Neutrophil (primary cell): ENCODE measurements at regions not wholly inside any gene's neighbourhood (a gene's known extent, or its start where the extent isn't known, plus 50 kb on each side); places are given as distances from the start of the nearest gene placed in this dataset.
"Not testable (repeated sequence)": the region's sequence is repeated elsewhere in the genome, so short reads cannot be mapped to it uniquely, and the experiment has no call there.

Source experiments
- H3K27ac ChIP-seq: fragments of 200-600 bp; sonication (generic); 2 replicates; pipeline ENCODE4 v1.5.1; 2016; ENCODE audit warnings: mild to moderate bottlenecking, moderate library complexity
- H3K27me3 ChIP-seq: fragments of 200-600 bp; sonication (generic); 2 replicates; pipeline ENCODE4 v1.6.0; 2016; ENCODE audit warnings: mild to moderate bottlenecking
- H3K36me3 ChIP-seq: fragments of 200-600 bp; sonication (generic); 2 replicates; pipeline ENCODE4 v1.5.1; 2017
- H3K4me1 ChIP-seq, 2 experiments: fragments of 200-600 bp in 1 of 2; sonication (generic) in 1 of 2; 1 replicate in 1 of 2; 2 replicates in 1 of 2; pipeline versions ENCODE4 v1.5.1 to v1.6.1; 2013 to 2016; ENCODE audit warnings: low read depth in 1 of 2, low read length in 1 of 2, mild to moderate bottlenecking in 1 of 2, moderate library complexity in 1 of 2; ENCODE audit not compliant: control insufficient read depth in 1 of 2, insufficient read depth in 1 of 2
- H3K4me3 ChIP-seq, 2 experiments: fragments of 200-600 bp in 1 of 2; sonication (generic) in 1 of 2; 1 replicate in 1 of 2; 2 replicates in 1 of 2; pipeline ENCODE4 v1.5.1; 2013 to 2016; ENCODE audit warnings: low read depth in 1 of 2, low read length in 1 of 2, mild to moderate bottlenecking in 1 of 2, moderate library complexity in 1 of 2
- H3K9me3 ChIP-seq: fragments of 200-600 bp; sonication (generic); 2 replicates; pipeline ENCODE4 v1.5.1; 2016
- TF ChIP-seq, protein P1 (sequence below): fragments of 200-600 bp; sonication (generic); IDR thresholded peaks from 2 replicates; pipeline ENCODE4 v1.5.1; 2016; ENCODE audit warnings: antibody characterized with exemption

DNA sequence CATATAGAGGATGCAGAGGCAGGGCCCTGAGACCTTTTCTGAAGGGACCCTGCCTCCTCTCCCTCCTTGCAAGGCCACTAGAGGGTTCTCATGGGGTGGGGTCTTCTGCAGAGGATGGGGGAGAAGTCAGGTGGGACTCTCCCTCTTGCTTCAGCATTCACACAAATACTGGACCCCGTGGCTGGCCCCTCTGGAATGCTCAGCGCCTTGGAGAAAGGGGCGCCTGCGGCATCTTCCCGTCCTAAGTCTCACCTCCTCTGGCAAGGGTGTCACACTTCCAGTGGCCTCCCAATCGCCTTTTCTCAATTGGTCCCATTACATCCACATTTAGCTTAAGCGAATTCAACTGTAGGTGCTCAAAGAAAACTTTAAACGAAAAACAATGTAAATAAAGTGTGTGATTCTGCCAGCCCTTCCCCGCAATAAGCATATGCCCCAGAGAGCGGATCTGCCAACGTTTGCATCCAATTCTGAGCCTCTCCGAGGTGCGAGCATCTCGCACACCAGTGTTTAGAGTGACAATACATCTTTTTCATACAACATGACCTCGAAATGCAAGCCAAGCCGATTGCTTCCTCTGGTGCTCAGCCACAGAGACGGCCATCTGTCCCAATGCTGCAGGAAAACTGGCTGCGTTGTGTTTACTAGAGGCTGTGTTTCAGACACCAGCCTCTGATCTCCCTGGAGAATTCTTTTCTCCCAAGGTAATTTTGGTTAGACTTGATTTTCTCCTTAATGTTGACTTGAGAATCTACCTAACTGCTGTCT, 69.1 kb upstream of the WASF3 start:
- H3K4me3 ChIP-seq: no peak overlapping the region
- no peaks in the 10 kb centered on the region for H3K27me3 ChIP-seq
- no peaks in the 10 kb centered on the region for H3K4me1 ChIP-seq
- H3K36me3 ChIP-seq: no peaks in the 10 kb centered on the region
- H3K27ac ChIP-seq: no peak overlapping the region
- H3K9me3 ChIP-seq: no peaks in the 10 kb centered on the region
- TF ChIP-seq, protein P1, sequence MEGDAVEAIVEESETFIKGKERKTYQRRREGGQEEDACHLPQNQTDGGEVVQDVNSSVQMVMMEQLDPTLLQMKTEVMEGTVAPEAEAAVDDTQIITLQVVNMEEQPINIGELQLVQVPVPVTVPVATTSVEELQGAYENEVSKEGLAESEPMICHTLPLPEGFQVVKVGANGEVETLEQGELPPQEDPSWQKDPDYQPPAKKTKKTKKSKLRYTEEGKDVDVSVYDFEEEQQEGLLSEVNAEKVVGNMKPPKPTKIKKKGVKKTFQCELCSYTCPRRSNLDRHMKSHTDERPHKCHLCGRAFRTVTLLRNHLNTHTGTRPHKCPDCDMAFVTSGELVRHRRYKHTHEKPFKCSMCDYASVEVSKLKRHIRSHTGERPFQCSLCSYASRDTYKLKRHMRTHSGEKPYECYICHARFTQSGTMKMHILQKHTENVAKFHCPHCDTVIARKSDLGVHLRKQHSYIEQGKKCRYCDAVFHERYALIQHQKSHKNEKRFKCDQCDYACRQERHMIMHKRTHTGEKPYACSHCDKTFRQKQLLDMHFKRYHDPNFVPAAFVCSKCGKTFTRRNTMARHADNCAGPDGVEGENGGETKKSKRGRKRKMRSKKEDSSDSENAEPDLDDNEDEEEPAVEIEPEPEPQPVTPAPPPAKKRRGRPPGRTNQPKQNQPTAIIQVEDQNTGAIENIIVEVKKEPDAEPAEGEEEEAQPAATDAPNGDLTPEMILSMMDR: no peak

DNA sequence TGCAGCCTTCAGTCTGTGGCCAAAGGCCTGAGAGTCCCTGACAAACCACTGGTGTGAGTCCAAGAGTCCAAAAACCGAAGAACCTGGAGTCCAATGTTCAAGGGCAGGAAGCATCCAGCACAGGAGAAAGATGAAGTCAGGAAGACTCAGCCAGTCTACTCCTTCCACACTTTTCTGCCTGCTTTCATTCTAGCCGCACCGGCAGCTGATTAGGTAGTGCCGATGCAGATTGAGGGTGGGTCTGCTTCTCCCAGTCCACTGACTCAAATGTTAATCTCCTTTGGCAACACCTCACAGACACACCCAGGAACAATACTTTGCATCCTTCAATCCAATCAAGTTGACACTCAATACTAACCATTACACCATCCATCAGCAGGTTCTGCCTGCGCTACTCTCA, 65.2 kb upstream of the WASF3 start:
- H3K27ac ChIP-seq, H3K27me3 ChIP-seq, H3K9me3 ChIP-seq, H3K4me3 ChIP-seq, H3K4me1 ChIP-seq, H3K36me3 ChIP-seq: not testable (repeated sequence)

DNA sequence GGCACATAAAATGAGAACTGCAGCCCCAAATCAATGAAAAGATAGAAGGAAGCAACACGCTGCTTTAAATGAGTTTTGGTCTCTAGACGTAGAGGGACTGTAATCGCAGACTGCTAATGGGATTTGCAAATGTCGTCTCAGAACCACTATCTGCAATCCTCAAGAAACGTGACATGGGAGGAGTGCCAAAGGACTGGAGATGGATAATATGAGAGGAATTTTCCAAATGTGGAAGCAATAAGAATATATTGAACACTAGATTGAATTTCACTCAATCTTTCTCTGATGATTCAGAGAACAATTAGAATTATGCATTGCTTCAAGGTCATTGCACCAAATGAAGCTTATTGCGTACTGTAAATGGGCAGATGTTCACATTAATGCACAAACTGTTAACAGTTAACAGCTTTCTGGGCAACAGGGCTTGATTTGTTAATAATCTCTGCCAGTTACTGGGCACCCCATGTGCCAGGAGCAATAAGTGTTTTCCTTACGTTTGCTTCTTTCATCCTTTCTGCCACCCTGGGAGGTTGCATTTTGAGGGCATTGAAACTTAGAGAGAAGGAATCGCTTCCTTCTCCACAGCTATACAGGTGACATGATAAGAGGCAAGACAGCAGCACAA, 62.8 kb upstream of the WASF3 start:
- Histone ChIP-seq H3K27me3 (peaks cover 10% of the 10 kb centered on the region), H3K27ac (no peak overlapping the region), H3K4me3 (no peak overlapping the region), H3K36me3 (no peaks in the 10 kb centered on the region), H3K4me1 (no peaks in the 10 kb centered on the region), H3K9me3 (no peaks in the 10 kb centered on the region)
- TF ChIP-seq, protein P1: no peak

DNA sequence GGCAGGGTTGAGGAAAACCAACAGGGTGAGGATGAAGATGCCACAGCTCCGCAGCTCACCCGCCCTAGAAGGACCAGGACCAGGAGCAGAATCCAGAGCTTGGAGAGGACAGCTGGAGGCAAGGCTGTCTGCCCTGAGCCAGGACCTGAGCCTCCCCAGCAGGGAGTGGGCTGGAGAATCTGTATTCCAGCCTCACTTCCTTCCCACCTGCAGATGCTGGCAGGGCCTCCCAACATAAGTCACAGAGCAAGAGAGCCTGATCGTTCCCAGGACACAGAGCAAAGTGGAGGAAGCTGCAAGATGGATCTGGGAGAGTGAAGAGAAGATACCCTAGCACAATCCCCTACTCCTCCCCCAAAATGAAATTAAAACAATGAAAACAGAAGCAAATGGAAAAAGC, 61.7 kb upstream of the WASF3 start:
- no peak overlapping the region for H3K4me3 ChIP-seq
- no peaks in the 10 kb centered on the region for H3K9me3 ChIP-seq
- H3K4me1 ChIP-seq: no peaks in the 10 kb centered on the region
- TF ChIP-seq, protein P1: no peak
- no peak overlapping the region for H3K27ac ChIP-seq
- peaks cover 10% of the 10 kb centered on the region for H3K27me3 ChIP-seq
- H3K36me3 ChIP-seq: no peaks in the 10 kb centered on the region

DNA sequence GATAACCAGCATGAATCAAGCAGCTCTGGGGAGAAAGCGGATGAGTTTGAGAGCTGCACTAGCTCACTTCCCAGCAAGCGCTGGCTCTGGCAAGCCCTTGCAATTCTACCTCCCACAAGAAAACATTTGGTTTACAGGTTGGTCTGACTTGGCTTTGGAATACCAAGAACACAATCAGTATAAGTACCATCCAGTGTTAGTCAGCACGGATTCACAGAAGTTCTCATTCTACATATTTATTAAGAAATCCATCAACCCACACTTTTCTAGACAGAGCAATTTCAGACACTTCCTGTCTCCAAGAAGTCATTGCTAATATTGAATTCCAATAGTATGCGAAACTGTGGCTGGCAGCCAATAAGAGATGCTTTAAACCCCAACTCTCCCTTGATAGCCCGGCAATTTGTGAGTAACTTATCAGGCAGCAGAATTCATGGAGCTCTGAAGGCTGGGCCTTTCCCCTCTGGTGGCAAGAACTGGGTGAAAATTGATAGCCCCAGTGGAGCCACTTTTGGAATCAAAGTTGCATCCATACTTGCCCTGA, 59.4 kb upstream of the WASF3 start:
- no peak overlapping the region for H3K4me3 ChIP-seq
- no peaks in the 10 kb centered on the region for H3K4me1 ChIP-seq

More for the DNA sequence above, 59.4 kb upstream of the WASF3 start:
- Histone ChIP-seq H3K9me3 (no peaks in the 10 kb centered on the region), H3K27me3 (peaks cover 19% of the 10 kb centered on the region), H3K27ac (no peak overlapping the region), H3K36me3 (no peaks in the 10 kb centered on the region)
- TF ChIP-seq, protein P1: no peak
